SKM-1 treated with dmso at 0.1 percent for 144 hours (cell line): ENCODE measurements at regions not wholly inside any gene's neighbourhood (a gene's known extent, or its start where the extent isn't known, plus 50 kb on each side); places are given as distances from the start of the nearest gene placed in this dataset.
"Not testable (repeated sequence)": the region's sequence is repeated elsewhere in the genome, so short reads cannot be mapped to it uniquely, and the experiment has no call there.

Experiments
- DNase-seq: peaks from one replicate; lab custom pipeline; 2025; ENCODE audit not compliant: unreplicated experiment; lab: John Stamatoyannopoulos, UW

DNA sequence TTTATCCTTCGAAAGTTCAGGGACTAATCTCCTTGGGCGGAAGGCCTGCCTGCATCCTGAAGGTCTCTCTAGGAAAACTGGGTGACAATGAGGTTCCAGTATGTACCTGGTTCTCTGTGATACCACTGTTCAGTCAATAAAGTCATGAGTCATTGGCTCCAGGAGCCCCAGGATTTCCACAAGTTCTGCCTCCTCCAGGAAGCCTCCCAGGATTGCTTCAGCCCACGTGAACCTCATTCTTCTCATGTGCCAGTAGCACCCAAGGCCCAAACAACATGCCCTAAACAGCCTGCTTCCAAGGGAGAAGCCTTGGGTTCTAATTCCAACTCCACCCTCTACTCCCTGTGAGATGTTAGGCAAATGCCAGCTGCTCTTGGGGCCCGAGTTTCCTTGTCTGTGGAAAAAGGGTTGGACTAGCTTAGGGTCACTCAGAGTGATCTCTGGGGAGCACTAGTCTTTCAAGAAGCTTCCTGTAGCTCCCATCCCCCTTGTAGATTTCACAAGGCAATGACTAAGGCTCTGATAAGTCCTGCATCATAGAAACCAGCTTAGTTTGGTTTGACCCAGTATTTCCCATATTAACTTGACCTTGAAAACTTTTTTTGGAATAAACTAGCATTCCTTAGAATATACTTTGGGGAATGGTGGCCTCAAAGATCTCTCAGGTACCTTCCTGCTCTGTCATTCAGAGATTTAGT, 118.3 kb upstream of the ATP2B2 start:
- DNase-seq, result no peak

DNA sequence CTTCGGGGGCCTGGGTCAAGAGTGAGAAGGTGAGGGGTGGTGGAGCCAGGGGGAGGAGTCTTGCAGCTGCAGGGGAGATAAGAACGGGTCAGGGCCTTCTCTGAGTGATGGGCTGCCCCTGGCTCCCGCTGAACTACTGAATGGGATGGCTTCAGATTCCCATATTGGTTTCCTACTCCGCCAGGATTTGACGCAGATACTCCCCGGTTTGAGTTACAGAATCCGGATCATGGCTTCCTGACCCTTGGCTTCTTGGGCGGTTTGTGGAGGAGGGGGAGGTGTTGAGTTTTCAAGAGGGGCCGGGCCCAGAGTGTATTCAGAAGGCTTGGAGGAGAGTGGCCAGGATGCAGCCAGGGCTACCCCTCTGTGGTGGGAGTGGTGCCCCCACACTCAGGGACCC, 119.9 kb upstream of the ATP2B2 start:
- DNase-seq, result no peak

DNA sequence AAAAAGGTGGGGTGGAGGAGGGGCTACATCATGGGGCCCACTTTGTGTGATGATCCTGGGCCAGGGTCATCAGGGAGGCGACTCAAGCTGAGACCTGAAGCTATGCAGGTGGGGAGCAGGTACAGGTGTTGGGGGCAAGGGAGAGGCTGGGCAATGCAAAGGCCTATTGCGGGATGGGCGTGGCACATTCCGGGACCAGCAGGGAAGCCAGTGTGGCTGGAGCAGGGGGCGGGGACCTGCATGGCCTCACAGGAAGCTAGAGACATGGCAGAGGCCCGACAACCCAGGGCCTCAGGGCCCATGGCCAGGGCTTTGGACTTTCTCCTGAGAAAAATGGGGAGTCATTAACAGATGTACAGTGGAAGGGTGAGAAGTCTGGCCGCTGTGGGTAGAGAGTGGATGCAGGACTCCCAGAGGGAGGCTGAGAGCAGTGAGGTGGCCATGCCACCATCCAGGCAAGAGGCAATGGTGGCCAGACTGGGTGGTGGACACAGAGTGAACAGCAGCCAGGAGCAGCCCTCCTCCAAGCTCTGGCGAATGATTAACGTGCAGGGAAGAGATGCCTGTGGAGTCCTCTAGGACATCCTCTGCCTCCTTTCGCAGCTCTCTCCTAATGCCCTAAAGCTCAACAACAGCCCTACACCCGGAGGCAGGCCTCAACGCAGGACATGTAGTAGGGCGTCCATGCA, 122.6 kb upstream of the ATP2B2 start:
- no peak for DNase-seq

DNA sequence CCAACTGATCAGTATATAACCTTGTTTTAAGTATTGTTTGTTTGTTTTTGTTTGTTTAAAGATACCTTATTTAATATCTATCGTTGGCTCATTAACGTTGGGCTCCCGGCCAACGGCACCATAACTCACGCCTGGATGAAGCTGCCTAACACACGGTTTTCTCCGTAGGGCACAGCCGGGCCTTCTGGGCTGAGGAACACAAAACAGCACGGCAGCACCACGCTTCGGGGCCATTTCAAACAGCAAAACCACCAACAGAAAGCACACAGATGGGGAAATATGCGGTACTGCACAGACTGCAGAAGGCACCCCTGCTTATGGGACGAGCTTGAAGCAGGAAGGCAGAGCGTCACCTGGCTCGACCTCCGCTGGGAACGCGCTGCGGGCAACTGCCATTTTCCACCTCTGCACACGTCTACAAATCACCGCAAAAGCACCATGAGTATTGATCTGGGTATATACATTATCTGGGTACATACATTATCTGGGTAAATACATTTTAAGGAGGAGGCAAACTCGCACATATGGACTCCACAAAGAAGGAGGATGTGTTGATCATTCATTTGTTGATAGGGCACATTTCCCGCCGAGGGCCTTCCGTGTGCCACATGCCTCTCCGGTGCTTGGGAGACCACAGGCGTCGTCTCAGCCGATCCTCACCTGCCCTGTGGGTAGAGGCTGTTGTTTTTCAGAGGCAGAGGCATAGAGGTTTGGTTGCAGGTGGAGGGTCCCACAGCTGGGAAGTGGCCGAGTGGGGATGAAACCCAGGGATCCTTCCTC, 123.7 kb upstream of the ATP2B2 start:
- no peak for DNase-seq

DNA sequence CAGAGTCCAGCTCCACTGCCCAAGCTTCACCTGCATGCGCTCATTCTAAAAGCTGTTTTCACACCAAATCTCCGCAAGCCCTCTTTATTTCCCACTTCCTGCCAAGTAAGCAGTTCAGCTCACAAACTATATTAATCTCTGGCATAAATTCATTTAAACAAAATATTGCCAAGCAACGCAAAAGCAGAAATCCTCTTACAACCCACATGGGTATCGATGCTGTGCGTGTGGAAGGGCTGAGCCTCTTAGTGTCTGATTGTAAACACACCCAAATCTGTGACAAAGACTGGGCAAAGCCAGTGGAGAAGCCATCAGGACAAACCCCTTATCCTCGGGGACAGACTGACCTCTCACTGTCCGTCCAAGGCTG, 124.3 kb upstream of the ATP2B2 start:
- DNase-seq, result no peak

DNA sequence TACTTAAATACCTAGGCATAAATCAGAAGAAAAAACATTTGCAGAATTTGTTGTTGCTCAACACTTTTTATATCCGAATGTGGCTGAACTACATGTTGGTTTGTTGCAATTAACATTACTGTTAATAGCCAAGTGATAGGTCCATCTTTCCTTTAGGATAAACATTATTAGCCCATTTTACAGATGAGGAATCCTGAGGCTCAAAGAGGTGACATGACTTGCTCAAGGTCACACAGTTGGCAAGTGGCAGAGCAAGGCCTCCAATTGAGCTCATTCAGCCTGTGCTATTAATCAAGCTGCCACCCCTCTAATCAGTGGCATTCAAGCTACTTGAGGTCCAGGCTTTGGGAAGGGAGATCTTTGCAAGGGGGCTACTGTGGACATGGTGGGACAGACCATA, 125.8 kb upstream of the ATP2B2 start:
- DNase-seq, result no peak

DNA sequence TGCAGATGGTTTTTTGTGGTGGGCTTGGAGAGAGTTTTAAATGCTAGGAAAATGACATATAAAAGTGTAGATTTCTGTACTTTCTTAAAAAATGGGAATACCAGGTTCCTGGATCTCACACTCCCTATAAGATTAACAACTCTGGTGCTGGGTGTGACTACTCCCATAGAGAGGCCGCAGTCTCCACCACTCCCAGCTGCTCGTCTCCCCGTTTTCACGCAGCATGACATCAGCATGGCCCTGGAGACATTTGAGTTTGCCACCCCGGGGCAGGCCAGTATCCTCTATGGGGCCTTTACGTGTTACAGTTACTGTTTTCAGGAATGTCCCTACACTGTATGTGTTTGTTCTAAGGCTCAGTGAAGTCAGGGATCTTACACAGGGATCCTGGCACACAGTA, 126.7 kb upstream of the ATP2B2 start:
- no peak for DNase-seq

DNA sequence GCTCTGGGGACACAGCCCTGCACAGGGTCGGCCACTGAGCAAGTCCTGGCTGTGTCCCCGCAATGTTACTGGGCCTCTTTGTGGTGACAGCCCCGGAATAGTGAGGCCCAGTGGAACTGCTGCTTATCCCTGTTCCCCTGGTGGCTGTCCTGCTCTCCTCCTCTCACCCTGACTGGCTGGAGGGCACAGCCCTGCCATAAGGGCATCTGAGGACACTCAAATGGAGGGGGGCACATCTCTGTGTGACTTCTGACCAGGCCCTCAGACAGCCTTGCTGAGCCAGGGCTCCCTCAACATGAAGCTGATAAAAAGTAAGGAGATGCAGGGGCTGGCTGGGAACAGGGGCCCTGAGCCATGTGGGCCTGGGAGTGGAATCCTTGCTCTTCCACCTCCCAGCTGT, 127.4 kb upstream of the ATP2B2 start:
- DNase-seq, result no peak

DNA sequence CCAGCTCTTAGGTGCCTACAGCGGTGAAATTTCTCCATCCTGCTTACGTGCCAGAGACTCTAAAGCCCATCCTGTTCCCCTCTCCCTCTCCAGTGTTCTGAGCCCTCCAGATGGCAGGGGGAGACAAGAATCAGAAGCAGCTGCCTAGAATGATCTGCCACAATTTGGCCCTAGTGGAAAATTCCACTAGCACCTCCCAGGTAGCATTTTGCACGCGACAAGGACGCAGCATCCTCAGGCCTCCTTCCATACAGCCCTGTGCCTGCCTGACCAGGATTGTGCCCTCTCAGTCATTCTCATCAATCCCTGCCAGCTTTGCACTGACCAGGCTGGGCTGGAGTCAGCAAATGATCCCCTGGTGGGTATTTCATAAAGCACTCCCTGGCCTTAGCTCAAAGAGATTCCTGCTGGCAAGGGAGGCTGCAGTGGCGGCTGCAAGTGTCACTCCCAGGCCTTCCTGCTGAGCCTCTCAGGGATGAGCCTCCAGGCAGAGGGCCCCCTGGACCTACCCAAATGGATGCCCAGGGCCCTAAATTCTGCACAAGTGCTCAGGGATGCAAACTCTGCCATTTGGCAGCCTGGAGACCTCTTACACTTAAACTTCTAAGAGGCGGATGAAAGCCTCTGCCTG, 130.2 kb upstream of the ATP2B2 start:
- DNase-seq, result no peak

DNA sequence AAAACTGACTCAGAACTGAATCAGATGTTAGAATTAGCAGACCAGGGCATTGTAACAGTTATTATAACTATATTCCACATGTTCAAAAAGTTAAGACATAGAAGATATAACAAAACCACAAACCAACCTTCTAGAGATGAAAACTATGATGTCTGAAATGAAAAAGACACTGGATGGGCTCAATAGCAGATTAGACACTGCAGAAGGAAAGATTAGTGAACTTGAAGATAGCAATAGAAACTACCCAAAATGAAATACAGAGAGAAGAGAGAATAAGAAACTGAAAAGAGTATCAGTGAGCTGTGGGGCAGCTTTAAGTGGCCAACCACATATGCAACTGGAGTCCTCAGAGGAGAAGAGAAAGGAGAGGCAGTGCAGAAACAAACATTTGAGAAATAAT, 132.0 kb upstream of the ATP2B2 start:
- no peak for DNase-seq

DNA sequence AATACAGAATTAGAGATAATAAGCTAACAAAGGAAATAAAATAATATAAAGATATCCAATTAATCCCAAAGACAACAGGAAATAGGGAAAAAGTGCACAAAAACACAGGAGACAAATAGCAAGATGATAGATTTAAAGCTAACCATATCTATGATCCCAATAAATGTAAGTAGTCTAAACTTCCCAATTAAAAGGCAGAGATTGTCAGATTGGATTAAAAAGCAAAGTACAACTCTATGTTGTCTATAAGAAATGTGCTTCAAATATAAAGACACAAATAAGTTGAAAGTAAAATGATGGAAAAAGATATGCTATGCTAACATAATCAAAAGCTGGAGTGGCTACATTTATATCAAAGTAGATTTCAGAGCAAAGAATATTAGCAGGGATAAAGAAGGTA, 133.1 kb upstream of the ATP2B2 start:
- DNase-seq, result no peak

DNA sequence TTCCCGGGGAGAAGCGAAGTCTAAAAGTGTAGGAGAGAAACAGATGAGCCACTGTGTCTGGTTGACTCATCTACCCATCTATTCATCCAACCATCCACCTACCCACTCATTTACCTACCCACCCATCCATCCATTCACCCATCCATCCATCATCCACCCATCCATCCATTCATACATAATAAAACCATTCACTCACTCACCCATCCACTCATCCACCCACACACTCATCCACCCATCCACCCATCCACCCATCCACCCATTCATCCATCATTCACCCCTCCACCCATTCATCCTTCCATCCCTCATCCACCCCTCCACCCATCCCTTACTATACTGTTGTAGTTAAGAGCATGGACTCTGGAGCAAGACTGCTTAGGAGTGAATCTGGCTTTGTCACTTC, 136.4 kb upstream of the ATP2B2 start:
- DNase-seq, result no peak

DNA sequence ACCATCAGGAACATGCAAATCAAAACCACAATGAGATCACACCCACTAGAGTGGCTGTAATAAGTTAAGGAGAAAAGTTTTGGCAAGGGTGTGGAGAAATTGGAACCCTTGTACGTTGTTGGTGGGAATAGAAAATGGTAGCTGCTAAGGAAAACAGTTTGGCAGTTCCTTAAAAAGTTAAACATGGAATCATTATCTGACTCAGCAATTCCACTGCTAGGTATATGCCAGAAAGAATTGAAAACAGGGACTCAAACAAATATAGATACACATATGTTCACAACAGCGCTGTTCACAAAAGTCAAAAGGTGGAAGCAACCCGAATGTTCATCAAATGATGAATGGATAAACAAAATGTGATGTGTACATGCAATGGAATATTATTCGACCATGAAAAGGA, 138.8 kb upstream of the ATP2B2 start:
- no peak for DNase-seq

DNA sequence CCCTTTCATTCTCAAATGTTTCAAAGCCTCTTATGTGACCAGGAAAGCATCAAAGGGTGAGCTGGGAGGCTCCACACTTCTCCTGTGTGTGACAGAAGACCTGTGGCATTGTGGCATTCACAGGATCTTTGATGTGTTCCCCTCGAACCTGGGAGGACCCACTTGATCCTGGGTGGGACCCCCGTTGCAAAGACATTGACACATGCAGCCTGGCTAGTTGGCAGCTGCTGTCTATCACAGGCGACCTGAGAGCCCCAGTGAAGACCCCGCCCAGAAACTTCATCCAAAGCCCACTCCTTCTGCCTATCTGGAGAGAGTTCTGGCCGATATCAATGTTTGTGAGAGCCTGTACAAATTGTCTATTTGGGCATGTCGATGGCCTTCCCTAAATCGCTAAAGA, 140.4 kb upstream of the ATP2B2 start:
- no peak for DNase-seq

DNA sequence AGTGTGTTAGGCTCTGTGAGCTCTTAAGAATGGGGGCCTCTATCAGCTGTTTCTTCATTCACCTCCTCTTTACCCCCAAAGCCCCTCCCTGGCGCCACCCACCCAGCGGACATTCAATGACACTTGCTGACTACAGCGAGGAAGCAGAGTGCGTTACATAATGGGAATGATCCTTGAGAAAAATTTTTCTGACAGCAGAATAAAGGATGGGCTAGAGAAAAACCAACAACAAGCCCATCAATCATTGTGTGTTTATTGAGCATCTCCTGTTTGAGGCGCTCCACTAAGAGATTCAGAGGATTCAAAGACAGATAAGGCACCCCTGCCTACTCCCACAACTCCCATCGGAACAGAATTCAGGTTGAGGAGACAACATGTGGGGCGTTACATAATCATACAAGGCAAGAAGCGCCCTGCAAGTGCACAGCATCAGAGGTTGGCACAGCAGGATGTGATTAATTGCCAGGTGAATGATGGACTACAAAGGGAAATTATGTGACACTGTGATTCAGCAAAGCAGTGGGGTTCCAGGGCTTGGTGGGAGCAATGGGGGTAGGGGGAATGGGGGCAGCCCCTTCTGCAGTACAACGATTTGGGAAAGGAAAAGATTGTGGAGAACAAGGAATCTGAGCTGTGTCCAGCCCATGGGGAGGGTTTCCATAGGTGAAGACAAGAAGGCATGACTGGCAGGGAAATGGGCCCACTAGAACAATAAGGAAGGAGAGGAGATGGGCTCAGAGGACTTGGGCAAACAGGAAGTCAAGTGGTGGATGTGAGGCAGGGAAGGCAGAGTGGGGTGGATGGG, 141.3 kb upstream of the ATP2B2 start:
- DNase-seq, result no peak

DNA sequence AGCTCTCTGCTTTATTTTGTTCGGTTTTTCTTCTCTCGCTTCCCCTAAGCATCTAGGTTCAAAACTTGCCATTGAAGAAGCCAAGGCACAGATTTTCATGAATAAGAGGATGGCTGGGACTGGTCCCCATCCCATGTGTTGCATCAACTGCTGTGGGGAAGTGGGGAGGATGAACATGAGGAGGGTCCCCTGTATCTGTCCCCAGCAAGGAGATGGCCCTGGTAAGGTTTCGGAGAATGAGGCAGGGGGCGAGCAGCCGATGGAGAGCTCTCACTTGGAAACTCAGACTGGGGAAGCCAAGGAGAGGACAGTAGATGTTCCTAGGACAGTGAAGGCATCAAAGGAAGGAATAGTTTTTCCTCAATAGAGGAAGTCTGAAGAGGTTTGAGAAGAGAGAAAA, 142.0 kb upstream of the ATP2B2 start:
- no peak for DNase-seq

DNA sequence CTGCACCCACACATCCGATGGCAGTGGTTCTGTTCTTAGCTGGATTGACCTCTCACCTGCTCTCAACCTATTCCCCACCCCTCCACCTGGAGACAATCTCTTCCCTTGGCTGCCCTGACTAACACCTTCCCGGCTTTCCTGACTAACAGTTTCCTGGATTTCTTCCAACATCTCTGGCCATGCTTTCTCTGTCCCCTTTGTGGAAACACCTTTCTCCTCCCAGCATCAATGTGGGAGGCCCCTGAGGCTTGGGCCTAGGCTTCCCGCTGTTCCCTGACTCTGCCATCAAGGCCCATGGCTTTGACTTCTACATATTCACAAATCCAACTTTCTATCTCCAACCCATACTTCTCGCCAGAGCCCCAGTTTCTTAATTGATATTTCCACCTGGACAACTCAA, 142.8 kb upstream of the ATP2B2 start:
- no peak for DNase-seq

DNA sequence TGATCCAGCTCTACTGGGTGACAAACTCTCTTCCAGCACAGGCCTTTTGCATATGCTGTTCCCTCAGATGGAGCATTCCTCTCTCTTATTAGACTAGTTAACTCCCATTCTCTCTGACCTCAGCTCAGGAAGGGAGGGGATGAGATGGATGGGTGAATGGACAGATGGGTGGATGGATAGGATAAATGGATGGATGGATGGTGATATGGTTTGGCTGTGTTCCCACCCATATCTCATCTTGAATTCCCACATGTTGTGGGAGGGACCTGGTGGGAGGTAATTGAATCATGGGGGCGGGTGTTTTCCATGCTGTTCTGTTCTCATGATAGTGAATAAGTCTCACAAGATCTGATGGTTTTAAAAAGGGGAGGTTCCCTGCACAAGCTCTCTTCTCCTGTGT, 144.1 kb upstream of the ATP2B2 start:
- DNase-seq, result not testable (repeated sequence)

DNA sequence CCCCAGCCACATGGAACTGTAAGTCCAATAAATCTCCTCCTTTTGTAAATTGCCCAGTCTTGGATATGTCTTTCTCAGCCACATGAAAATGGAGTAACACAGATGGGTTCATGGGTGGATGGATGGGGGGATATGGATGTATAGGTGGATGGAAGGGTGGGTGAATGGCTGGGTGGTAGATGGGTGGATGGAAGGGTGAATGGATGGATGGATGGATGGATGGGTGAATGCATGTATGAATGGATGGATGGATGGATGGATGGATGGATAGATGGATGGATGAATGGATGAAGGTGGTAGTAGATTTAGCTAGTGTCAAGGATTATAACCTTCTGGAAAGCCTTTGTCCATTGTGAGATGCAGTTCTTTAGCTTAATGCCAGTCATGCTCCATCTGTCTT, 146.1 kb upstream of the ATP2B2 start:
- no peak for DNase-seq

DNA sequence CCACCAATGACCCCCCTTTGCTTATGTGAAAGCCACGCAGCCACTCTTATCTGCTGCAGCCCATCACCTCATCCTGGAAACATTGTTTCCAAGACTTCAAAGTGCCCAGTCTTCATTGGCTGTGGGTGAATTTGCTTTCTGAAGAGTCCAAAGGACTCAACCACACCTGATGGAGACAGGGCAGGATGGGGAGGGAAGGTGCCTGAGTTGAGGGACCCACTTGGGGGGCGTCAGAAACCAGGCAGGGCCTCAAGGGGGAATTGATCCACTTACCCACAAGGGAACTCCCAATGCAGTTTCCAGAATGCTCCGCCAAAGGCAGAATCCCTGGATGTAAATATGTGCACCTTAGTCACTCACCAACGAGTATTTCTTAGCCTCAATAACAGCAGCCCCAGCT, 147.9 kb upstream of the ATP2B2 start:
- no peak for DNase-seq
